Activated naive CD4-positive, alpha-beta T cell treated with anti-CD3 and anti-CD28 coated beads, Interleukin-2, amount 50 U/mL, for 72 hours (primary cell): ENCODE measurements at regions not wholly inside any gene's neighbourhood (a gene's known extent, or its start where the extent isn't known, plus 50 kb on each side); places are given as distances from the start of the nearest gene placed in this dataset.

Source experiments
- ATAC-seq, 2 donors: fragments of 150-1000 bp; cut with Tn5 transposase; 2 replicates each; pipeline ENCODE4 v1.10.0; 2021; ENCODE audit warnings: mild to moderate bottlenecking in 2 of 2, moderate library complexity in 2 of 2
- DNase-seq, 2 donors: peaks; one replicate each; pipeline ENCODE4 v3.0.0; 2021 to 2022; ENCODE audit warnings: low spot score in 2 of 2
- H3K27ac Mint-ChIP-seq, 2 donors: one replicate each; pipeline ENCODE4 v1.8.0; 2022; ENCODE audit warnings: mild to moderate bottlenecking in 2 of 2, mixed read lengths in 2 of 2
- H3K36me3 Mint-ChIP-seq, 2 donors: one replicate each; pipeline ENCODE4 v1.8.0; 2022; ENCODE audit warnings: mixed read lengths in 2 of 2
- H3K9me3 Mint-ChIP-seq, 2 donors: one replicate each; pipeline ENCODE4 v1.8.0; 2022; ENCODE audit warnings: mixed read lengths in 2 of 2

GRCh38 chr16:14020141-14020540, 51.0 kb upstream of the MRTFB start:
- H3K9me3 Mint-ChIP-seq: peaks cover 0 to 3% of the 10 kb centered on the region in 2 donors
- peaks cover 0 to 5% of the 10 kb centered on the region in 2 donors for H3K36me3 Mint-ChIP-seq
- no peak overlapping the region for H3K27ac Mint-ChIP-seq
- ATAC-seq (no peak), DNase-seq (no peak)
